ENCODE measurements at regions not wholly inside any gene's neighbourhood (a gene's known extent, or its start where the extent isn't known, plus 50 kb on each side); places are given as distances from the start of the nearest gene placed in this dataset.

DNA sequence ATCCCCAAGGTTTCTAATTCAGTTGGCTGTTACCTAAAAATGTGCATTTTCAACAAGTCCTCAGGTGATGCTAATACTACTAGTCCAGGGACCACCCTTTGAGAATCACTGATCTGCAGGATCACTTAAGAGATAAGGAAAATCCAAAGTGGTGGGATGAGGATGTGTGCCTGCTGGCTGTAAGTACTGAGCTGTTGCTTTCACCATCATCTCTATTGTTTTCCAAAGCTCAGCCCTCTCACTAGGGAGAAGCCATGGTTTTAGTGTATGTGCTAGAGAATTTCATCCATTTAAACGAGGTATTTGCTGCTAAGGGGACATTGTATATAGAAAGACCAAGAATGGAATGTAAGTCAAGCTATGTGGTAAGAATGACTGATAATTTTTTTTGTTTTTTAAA is 202.3 kb downstream of the KIF21A start:
- no peak for DNase-seq (ENCODE audit: low read depth)

DNA sequence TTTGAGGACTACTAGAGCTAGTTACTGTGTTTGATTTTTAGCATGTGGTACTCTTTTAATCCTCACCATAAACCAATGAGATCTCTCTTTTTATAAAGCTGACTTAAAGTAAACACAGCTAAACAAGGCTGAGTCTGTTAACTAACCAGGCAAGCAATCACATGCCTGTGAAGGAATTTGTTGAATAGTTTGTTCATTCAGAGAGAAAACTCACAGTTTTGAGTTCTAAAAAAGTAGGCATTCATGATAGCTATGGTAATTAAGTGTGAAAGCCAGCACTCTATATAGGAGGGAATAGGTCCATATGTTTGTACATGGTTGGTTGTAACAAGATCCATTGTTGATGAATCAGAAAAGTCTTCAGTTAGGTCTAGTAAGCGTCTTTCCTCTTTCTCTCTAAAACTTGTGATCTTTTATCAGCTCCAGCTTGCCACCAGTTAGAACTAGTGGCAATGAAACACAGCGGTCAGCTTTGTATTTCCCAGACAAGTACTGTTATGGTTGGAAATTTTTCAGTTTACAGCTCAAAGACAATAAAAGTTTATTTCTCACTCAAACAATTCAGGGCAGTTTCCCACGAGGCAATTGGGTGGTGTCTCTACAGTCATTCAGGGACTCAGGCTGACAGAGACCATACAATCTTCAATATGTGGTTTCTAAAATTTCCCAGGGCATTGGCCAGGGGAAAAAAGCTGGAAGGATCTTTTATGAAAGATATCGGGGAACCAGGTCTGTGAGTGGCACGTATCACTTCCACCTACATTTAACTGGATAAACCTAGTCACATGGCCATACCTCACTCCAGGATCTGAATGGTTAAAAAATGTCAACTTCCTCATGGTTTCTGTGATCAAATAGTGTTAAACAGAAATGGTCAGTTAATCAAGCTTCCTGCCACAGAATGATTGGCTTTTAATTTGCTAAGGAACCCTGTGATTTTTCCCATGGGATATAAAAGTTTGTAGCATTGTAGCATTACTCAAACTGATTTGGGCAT is 203.1 kb downstream of the KIF21A start:
- DNase-seq (ENCODE audit: low read depth), result no peak

DNA sequence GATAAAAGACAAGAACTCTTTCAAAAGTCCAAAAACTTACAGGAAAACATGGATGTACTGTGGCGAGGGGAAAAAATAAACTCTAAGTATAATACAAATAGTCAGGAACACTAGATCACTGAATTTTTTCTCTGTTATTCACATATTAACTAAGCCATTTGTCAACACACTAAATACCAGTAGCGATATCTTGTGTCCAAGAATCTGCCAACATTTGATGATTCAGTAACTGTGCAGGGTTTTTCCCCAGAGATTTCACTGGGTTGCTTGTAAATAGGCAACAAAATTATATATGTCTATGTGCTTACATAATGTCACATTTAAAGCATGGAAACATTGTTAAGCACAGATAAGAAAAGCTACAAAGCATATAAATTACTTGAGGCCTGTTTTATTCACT is 205.9 kb downstream of the KIF21A start:
- DNase-seq (ENCODE audit: low read depth), result no peak

DNA sequence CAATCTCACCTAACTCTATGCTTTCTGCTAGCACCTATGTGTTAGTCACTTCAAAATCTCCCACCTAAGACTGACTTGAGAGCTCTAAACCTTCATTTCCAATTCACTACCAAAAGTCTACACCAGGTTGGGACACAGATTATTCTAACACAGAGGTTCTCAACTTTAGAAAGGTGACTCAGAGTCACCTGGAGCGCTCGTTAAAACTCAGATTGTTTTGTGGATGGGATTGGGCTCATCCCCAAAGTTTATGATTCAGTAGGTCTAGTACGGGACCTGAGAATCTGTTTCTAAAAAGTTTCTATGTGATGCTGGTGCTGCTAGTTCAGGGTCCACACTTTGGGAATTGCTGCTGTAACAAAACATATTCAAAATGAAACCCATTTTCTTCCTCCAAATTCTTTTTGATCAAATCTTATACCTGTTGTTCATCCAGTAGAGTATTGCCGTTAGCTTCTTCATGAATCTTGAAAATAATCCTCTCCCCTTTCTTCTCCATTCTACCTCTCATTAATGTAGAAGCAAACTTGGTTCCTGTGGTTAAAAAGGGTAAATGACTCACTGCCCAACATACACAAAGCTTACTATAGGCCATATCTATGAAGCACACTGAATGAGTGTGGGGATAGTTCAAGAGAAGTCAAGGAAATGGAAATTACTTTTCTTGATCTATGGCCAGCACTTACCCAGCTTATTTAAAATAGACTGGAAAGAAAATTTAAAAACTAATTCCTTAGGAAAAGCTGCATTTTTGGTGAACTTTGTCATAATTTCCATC is 206.7 kb downstream of the KIF21A start:
- no peak for DNase-seq (ENCODE audit: low read depth)

DNA sequence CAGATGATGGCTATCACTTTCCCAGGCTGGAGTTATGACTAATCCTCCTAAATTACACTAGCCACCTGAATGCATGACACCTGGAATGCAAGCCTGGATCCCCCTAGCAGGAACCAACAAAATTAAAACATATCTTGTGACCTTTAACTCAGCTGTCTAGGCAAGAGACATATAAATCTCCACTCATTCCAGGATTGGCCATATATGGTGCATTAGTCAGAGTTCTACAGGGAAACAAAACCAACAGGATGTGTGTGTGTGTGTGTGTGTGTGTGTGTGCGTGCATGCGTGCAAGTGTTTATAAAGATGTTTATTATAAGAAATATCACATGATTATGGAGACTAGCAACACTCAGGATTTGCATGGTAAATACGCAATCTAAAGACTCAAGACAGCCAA is 212.8 kb downstream of the KIF21A start:
- no peak for DNase-seq (ENCODE audit: low read depth)

DNA sequence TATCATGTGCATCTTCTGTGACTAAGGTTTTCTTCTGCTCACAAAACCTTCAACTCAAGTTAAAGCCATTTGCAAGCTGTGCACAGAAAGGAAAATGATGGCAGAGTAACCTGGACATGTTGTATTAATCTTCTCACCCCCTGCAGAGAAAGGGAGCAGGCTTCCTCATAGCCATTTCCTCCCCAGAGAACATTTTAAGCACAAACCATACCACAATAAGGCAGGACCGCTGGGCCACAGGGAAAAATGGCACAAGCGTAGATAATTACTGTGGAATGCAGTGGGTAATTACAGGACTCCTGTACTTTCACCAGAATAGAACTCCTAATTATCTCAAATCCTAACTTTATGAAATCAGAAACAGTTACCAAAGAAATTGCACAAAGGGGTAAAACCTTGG is 215.7 kb downstream of the KIF21A start:
- DNase-seq (ENCODE audit: low read depth), result no peak

DNA sequence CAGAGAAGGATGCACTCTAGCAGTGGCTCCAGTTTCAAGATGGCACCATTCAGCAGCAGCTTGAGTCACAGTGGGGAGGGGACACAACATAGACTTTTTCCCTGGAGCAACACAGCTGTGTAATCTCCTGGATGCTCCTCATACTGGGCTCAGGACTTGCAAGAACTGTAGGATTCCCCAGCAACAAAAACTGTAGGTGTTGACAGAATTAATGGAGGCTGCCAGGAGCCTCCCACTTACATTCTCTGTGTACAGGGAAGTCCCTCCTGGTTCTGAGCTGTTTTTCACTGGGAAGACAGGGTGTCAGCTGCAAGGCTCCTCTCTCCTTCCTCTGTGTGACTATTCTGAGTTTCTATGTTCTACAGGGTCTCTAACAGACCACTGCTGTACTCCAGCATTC is 217.9 kb downstream of the KIF21A start:
- no peak for DNase-seq (ENCODE audit: low read depth)

DNA sequence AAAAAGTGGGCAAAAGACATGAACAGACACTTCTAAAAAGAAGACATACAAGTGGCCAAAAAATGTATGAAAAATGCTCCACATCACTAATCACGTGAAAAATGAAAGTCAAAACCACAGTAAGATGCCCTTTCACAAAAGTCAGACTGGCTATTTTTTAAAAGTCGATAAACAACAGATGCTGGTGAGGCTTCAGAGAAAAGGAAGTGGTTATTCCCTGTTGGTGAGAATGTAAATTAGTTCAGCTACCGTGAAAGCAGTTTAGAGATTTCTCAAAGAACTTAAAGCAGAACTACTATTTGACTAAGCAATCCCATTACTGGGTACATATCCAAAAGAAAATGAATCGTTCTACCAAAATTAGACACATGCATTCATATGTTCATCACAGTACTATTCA is 237.0 kb downstream of the KIF21A start:
- no peak for DNase-seq (ENCODE audit: low read depth)

DNA sequence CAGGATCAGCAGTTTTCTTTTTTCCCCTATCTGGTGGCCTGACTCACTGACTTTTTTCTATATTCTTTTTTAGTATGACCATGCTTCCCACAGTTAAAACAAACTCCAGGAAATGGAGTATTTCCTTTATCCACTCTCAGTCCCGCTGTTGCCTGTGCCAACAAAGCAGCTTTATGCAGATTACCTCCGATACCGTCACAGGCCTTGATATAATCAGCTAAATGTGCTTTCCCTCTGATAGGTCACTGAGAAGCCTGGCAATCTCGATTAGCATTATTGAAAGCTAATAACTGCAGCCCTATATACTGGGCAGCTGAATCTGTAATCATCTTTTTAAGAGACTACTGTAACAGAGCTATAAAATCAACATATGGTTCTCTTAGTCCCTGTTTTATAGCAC is 243.6 kb downstream of the KIF21A start:
- DNase-seq (ENCODE audit: low read depth), result no peak

DNA sequence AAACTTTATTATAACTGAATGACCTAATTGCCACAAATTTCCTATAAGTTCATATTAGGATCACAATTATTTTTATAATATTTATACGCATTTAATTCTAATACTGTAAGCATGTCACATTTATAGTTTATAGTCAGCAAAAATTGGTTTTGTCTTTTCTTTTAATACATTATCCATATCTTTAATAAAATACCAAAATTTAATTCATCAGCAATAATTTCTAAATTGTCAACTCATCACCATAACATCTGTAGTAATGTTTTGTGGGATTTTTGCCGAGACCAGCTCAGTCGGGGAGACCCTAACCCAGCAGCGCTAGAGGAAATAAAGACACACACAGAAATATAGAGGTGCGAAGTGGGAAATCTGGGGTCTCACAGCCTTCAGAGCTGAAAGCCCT is 254.2 kb downstream of the KIF21A start:
- no peak for DNase-seq (ENCODE audit: low read depth)

DNA sequence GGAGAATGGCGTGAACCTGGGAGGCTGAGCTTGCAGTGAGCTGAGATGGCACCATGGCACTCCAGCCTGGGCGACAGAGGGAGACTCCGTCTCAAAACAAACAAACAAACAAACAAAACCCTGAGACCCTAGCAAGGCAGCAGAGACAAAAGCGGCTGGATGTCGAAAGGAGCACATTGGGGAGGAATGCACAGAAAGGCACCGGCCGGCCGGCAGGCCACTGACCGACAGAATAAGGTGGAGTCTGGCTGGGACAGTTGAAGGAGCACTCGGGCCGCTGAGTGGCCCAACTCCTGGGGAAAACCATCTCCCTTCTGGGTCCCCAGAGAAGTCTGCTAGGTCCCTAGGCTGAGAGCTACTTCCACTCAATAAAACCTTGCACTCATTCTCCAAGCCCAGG is 256.2 kb downstream of the KIF21A start:
- DNase-seq (ENCODE audit: low read depth), result no peak

DNA sequence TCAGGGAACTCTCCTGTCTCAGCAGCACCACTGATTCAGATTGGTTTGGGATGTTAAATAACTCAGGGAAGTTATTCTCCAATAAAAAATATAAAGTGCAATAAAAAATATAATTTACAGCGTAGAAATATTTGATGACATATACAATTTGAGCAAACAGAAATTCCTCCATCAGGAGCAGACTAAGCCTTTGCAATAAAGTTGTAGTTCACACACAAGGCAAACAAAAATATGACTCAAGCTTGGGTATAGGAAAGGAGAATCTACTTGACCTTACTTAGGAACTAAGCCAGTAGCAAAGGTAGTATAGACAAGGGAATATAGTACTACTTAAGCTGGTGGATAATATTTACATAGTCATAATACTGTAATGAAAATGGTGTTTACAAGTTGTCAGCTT is 264.1 kb downstream of the KIF21A start:
- no peak for DNase-seq (ENCODE audit: low read depth)

DNA sequence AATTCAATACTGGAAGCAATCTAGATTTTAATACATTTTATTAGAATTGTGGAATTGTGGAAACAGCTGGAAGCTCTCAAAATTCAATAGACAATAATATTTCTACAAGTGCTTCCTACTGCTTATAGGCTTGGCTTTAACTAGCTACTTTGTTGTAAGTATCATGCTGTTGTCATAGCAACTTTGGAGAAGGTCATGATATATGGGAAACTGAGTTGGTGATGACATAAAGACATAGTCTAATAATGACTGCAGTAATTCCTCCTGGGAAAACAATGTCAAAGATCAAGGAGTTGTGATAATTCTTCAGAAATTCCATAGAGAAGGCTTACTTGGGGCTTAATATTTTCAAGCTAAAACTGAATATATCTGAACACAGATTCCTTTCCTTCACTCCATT is 266.6 kb downstream of the KIF21A start:
- no peak for DNase-seq (ENCODE audit: low read depth)

DNA sequence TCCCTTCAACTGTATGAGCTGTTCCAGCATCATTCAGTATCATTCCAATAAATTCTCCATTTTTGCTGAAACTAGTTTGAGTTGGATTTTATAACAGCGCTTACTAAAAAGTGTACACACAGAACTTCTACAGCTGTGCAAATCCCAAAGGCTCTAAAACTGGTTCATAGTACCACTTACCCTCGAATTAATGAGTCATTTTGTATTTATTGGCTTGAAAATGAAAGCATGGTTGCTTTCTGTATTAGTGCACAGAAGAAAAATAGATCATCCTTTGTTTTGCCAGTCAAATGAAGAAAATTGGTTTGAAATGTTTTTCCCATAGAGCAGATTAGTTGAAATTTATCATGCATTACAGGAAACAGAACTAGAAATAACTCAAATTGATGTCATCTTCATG is 268.3 kb upstream of the CPNE8 start:
- no peak for DNase-seq (ENCODE audit: low read depth)

DNA sequence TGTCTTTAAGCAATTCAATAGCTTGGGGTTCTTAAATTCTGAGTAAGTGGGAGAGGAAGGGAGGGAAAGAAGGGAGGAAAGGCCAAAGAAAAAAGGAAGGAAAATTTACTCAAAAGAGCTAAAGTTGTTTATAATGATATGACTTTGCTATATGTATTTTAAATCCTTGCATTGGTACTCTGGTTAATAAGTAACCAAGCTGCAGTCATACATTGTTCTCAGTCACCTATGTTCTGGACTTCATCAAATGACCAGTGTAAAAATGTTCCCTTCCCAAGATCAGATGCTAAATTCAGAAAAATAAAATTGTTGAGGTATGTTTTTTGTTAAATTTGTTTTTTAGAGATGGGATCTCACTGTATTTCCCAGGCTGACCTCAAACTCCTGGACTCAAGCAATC is 259.9 kb upstream of the CPNE8 start:
- no peak for DNase-seq (ENCODE audit: low read depth)

DNA sequence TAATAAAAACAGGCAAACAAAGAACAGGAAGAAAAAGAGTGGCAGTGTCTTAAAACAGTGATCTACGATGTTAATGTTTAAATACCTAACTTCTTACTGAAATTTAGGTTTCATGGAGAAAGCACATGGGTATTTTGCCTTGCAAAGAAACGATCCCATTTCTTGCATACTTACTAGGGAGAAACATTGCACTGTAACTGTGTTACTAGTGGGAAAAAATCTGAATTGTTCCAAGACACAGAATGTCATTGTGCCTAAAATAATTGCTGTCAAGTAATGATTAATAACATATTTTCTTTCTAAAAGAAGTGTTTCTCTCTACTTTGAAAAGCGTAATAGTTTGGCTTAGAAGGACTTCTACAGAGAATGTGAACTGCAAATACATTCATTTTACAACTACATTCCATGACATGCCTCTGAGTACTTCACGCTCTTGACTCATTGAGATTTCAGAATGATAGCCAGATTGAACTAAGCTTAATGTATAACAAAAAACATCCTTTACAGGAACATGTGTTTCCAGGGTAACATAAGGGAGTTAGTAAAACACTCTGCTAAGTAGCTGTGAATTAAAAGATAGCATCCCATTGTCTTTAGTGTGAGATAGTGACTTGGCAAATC is 256.2 kb upstream of the CPNE8 start:
- DNase-seq (ENCODE audit: low read depth), result no peak

DNA sequence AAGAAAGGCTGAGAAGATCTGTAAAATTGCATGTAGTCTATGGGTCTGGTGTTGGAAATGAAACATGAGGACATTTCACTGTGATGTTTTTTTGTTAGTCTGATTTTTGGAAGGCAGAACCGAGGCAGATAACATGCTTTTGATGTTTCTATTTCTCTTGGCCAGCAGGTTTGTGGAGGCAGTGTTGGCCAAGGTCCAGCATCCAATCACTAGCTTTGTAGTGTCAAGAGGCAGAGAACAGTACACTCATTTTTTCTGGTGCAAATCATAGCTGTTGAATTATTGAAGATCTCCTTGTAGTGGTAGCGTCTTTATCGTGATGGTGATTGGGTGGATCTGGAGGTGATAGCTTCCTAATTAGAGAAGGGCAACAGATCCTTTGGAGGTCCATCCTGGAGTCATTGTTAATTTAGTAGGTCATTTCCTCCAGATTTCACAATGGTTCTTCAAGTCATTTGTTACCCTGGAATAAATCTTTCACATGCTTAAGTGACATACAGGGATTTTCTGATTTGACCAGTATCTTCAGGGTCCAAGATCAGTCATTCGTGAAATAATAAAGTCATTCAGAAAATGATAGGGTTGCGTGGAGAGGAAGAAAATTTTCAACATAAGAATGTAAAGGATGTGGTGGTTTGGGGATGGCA is 252.4 kb upstream of the CPNE8 start:
- DNase-seq (ENCODE audit: low read depth), result no peak

DNA sequence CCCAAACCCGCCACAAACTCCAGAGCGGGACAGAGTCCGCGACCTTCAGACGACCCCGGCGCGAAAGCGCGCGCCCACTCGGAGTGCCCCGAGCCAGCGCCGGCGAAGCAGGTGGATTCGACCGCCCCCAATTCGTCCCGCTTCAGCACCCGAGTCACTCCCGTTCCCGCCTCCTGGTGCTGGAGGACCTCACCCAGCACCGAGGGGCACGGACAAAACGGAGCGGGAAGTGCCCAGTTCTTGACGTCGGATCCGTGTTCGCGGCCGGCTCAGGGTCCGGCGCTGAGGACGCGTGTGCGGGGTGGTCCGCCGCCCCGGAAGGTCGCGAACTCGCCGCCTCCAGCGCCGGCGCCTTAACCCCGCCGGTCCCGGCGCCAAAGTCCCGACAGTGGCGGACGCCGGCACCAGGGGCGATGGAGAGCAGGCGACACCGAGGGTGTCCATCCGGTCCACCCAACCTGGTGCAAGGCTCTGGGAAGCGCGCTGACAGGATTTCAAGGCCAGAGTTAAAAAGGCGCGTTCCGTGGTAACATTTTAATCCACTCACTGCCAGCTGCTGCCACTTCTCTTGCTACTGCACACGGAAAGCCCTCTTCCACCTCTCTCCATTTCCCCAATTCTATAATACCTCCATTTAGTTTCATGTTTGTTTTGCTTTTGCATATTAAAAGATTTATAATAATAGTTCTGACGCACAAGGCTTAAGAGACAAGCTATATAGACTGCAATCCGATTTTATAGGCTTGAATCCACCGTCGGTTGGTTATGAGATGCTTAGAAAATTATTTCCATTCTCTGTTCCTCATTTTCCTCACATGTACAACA is 240.0 kb upstream of the CPNE8 start:
- DNase-seq (ENCODE audit: low read depth), result peak; percentile 6

DNA sequence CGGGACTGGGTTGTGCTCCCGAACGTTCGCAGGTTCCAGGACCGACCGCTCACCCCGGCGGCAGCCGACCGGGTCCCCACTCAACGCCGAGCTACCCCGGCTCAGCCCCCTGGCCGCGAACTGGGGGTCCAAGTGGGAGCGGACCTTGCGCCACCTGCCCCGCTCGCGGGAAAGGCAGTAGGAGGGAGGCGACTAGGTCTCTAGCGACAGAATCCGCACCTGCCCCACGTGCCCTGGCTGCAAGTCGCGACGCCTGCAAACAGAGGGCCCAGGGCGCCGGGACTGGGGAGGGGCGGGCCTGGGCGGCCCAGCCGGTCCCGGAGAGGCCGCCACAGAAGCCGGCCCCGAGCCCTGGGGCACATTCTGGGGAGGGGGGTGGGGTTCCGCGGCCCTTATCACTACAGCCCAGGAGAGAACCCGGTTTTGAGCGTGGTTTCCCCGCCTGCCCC is 239.2 kb upstream of the CPNE8 start:
- no peak for DNase-seq (ENCODE audit: low read depth)

DNA sequence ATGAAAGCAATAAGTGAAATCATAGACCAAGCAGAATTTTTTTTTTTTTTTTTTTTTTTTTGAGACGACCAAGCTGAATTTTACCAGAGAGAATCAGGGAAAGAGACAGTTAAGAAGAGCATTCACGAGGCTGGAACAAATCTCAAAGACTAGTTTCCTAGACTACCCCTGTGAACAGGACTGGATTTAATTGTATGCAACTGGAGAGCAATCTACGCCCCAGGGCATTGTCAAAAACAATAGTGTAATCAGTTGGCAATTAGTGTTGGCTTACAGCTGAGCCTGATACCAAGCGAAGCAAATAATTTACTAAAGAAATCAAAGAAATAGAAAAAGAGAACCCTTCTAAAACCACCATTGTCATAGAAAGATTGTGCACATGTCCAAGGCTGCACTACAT is 232.9 kb upstream of the CPNE8 start:
- no peak for DNase-seq (ENCODE audit: low read depth)

DNA sequence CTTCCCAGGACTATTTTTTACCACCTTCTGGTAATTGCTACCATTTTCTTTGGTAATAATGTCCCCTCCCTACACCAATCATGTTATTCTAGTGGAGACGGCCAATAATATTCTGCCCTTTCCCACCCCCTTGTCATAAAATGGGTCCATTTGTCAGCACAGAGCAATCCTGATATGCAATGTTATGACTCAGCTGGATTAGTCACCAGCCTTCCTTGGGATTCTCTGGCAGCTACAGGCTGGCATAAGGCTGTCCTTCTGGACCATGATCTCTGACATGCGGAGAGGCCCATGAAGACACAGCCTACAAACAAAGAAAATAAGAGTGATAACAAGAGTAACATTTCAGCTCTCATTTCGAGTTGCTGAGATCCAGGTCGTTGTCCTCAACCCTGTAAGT is 222.0 kb upstream of the CPNE8 start:
- DNase-seq (ENCODE audit: low read depth), result no peak

Data from activated T-cell treated with anti-CD3 and anti-CD28 coated beads for 24 hours (primary cell).